Forelimb muscle (tissue), 1 donor: ENCODE measurements at regions not wholly inside any gene's neighbourhood (a gene's known extent, or its start where the extent isn't known, plus 50 kb on each side); places are given as distances from the start of the nearest gene placed in this dataset.
"Not testable (repeated sequence)": the region's sequence is repeated elsewhere in the genome, so short reads cannot be mapped to it uniquely, and the experiment has no call there.

ENCODE experiments used
- DNase-seq: peaks from one replicate; pipeline ENCODE4 v3.0.0-alpha.2; 2013; ENCODE audit warnings: low read depth

- no peak for DNase-seq
These were observed 86.7 kb upstream of the XYLT1 start for GRCh38 chr16:17557480-17557879.

DNA sequence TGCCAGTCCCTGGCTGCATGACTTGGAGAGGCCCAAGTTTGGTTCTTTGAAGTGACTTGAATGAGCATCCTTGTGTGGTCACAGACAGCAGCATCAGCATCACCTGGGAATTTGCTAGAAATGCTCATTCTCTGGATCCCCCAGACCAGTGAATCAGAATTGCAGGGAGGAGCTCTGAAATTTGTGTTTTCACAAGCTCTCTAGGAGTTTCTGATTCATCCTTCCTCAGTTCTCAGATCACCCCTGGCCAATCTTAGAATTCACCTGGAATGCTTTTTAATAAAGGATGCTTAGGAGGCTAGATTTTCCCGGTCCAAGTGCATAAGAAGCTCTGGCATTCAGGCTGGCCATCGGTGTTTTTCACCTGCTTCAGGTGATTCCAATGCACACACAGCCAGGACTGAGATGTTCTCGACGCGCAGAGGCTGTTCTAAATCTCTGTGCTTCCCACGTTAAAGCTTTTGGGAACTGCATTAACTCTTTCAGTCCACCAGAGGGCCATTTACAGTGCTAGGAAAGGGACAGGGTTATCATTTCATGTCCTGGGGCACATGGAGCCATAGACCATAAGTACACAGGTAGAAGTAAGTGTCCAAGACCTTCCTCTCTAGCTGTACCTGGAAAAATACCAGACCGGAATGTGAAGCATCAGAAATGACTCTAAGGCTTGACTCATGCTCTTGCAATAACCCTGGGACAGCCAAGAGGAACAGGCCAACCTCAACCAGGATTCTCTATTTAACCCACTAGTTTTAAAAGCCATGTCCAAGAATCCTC lies 85.7 kb upstream of the XYLT1 start:
- no peak for DNase-seq

DNA sequence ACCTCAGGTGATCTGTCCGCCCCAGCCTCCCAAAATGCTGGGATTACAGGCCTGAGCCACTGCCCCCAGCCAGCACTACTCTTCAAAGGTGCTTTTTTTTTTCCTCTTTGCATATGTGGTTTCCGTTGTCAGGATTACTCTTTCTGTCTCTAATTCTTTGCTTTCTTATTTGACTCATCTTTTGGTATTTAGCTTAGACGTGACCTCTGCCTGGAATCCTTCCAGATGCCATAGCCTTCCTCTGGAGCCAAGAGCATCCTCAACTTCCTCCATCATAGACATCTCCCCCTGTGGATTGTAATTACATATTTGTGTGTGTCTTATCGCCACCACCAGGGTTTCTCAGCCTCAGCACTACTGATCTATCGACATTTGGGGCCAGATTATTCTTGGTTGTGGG lies 84.4 kb upstream of the XYLT1 start:
- no peak for DNase-seq

DNA sequence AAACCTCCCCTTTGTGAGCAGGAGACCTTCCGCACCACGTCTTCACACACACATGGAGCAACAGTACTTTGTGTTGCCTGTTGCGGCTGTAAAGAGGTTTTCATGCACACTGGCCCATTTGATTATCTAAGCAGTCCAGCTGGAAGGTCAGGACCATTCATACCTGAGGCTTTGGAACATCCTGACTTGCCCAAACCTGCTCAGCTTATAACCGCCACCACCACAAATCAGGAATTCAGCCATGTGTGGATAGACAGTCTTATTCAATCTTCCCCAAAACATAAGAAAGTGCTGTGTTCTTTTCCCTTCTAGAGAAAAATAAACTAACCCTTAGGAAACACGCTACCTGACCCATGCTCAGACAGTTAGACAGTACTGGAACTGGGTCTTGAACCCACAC lies 81.6 kb upstream of the XYLT1 start:
- no peak for DNase-seq

- DNase-seq = not testable (repeated sequence)
These were observed 80.9 kb upstream of the XYLT1 start for GRCh38 chr16:17551682-17552081.

DNA sequence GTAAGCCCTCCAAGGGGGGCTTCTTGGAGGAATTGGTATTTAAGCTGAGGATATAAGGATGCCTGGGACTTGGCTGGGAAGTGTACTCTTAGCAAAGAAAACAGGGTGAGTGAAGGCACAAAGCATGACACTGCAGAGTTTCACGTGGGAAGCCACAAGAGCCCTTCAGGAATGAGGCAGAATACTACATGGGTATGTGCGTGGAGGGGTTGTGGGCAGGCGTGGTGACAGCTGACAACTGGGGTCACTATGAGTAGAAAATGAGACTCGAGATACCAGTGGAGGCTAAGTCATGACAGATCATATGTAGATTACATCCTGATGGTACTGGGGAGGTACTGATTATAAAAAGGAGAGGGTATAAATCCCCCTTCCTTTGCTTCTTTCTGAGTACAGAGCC lies 78.1 kb upstream of the XYLT1 start:
- no peak for DNase-seq

GRCh38 chr16:17544785-17545184 lies 74.0 kb upstream of the XYLT1 start:
- DNase-seq = no peak

GRCh38 chr16:17544304-17544703 lies 73.5 kb upstream of the XYLT1 start:
- DNase-seq = no peak

DNA sequence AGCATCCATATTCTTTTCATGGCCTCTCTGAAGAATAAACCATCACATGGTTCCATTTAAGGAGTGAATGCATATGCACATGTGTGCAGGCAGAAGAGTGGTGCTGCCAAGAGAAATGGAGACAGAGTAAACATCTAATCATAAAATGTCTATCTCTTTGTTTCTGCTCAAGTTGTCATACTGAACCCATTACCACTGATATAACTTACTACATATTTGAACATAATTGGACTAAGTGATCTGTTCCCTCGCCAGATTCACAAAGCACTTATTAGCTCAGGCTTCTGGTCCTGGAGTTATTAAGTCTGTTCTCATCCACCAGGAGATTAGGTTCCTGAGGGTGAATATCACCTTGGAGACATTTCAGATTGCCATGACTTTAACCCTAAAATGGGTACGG lies 72.3 kb upstream of the XYLT1 start:
- DNase-seq = no peak

- no peak for DNase-seq
These were observed 70.6 kb upstream of the XYLT1 start for GRCh38 chr16:17541324-17541723.

- DNase-seq = no peak
These were observed 68.2 kb upstream of the XYLT1 start for GRCh38 chr16:17538927-17539326.

- DNase-seq = no peak
These were observed 61.7 kb upstream of the XYLT1 start for GRCh38 chr16:17532338-17532995.

- DNase-seq = no peak
These were observed 59.4 kb upstream of the XYLT1 start for GRCh38 chr16:17529982-17530760.

DNA sequence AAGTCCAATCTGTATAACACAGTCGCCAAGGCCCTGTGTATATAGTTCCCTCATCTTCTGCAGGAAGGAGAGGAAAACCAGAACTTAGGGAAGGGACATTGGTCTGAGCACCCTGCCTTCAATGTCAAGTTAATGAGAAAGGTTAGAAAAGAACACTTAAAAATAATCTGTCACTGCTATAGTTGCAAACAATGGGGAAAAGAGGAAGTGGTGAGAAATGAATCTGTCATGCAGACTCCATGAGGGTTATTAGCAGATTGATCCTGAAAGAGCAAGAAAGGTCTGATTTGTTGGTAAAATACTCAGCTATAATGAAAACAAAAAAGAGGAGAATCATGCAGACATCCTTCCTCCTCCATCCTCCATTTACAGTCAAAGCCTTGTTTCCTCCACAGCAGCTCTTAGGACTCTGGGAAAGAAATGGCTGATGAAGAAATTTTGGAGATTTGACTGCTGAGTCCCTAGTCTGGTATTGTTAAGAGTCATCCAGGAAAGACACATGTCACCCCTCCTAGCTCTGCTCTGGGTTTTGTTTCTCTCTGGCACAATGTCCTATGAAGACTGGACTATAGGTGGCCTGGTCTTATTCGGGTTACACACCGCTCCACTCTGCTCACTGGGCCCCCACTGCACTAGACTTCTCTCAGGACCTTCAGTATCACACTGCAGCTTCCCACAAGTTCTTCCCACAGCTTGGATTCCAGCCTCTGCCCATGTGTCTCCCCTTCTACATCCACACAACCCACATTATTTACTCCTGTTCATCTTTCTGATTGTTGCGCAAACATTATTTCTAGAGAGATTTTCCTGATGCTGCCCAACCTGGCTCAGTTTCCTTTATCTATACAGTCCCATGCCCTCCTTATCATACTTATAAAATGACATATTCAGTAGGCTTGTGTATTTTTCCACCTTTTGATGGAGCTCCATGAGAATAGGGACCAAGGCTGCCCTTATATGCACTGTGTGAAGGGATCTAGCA lies 56.5 kb upstream of the XYLT1 start:
- DNase-seq = no peak

DNA sequence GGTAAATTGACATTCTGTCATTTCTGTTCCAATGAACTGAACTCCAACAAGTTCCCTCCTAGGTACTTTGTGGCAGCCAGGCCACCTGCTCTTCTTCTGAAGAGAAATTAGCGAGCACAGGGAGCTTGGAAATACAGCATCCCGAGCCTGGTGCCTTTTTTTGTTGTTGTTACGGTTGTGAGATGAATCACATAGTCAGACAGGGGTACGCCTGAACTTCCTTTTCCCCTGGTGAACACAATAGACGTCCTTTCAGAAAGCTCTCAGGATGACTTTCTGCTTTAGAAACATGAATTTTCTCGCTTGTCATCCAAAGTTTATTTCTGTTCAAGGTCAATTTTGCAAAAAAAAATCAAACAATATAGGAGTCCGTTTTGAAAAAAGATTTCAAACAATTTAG lies 53.9 kb upstream of the XYLT1 start:
- DNase-seq = no peak

GRCh38 chr16:17520561-17520960 lies 49.8 kb upstream of the XYLT1 start:
- no peak for DNase-seq
